Esophagus squamous epithelium (tissue), 4 donors: ENCODE measurements at regions not wholly inside any gene's neighbourhood (a gene's known extent, or its start where the extent isn't known, plus 50 kb on each side); places are given as distances from the start of the nearest gene placed in this dataset.
"Not testable (repeated sequence)": the region's sequence is repeated elsewhere in the genome, so short reads cannot be mapped to it uniquely, and the experiment has no call there.

ENCODE experiments used
- POLR2A ChIP-seq, 4 donors: fragments of 450-650 bp; IDR thresholded peaks; one replicate each; pipeline ENCODE4 v1.6.1; 2017; ENCODE audit warnings: antibody characterized with exemption in 4 of 4, mild to moderate bottlenecking in 4 of 4, moderate library complexity in 3 of 4
- TF ChIP-seq, protein P1 (sequence below), 6 experiments: fragments of 450-650 bp in 4 of 6; fragments of 200-600 bp in 2 of 6; sonication (generic) in 2 of 6; IDR thresholded peaks; one replicate each; pipeline ENCODE4 v1.5.1; 2016 to 2019; ENCODE audit warnings: antibody characterized with exemption in 6 of 6, mild to moderate bottlenecking in 4 of 6, moderate library complexity in 4 of 6

DNA sequence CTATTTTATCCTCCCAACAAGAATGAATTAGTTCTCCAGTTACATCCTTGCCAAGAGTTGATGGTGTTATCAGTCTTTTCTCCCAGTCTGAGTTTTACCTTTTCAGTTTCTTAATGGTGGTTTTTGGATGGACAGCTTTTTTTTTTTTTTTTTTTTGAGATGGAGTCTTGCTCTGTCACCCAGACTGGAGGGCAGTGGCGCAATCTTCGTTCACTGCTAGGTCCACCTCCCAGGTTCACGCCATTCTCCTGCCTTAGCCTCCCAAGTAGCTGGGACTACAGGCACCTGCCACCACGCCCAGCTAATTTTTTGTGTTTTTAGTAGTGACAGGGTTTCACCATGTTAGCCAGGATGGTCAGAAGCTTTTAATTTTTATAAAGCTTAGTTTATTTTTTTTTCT lies 133.0 kb downstream of the FOXD4L6 start:
- TF ChIP-seq, protein P1, sequence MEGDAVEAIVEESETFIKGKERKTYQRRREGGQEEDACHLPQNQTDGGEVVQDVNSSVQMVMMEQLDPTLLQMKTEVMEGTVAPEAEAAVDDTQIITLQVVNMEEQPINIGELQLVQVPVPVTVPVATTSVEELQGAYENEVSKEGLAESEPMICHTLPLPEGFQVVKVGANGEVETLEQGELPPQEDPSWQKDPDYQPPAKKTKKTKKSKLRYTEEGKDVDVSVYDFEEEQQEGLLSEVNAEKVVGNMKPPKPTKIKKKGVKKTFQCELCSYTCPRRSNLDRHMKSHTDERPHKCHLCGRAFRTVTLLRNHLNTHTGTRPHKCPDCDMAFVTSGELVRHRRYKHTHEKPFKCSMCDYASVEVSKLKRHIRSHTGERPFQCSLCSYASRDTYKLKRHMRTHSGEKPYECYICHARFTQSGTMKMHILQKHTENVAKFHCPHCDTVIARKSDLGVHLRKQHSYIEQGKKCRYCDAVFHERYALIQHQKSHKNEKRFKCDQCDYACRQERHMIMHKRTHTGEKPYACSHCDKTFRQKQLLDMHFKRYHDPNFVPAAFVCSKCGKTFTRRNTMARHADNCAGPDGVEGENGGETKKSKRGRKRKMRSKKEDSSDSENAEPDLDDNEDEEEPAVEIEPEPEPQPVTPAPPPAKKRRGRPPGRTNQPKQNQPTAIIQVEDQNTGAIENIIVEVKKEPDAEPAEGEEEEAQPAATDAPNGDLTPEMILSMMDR (IDR thresholded peaks at IDR 0.05): not testable (repeated sequence)
- TF ChIP-seq POLR2A (IDR thresholded peaks at IDR 0.05): not testable (repeated sequence)
